A549 (cell line): ENCODE measurements at regions not wholly inside any gene's neighbourhood (a gene's known extent, or its start where the extent isn't known, plus 50 kb on each side); places are given as distances from the start of the nearest gene placed in this dataset.

Source experiments
- ATAC-seq, 2 experiments: fragments of 200-7000 bp in 1 of 2; fragments of >200 bp in 1 of 2; cut with Nextera tagmentation in 1 of 2; cut with Tn5 transposase in 1 of 2; 3 replicates each; pipeline versions ENCODE4 v1.8.0 to v1.9.1; 2018 to 2020; ENCODE audit warnings: mild to moderate bottlenecking in 1 of 2, moderate library complexity in 1 of 2
- CTCF ChIA-PET: fragments of 300-600 bp; sonication (Branson Sonifier 250); formaldehyde crosslinking; extraction: SDS; loops from one replicate; lab custom pipeline; 2021; ENCODE audit warnings: antibody characterized with exemption, inconsistent platforms; lab: Yijun Ruan, JAX
- POLR2A ChIA-PET: fragments of 350-600 bp; formaldehyde crosslinking; extraction: SDS; loops from one replicate; lab custom pipeline; 2021; ENCODE audit warnings: antibody characterized with exemption, inconsistent platforms; lab: Yijun Ruan, JAX
- DNase-seq, 2 experiments: peaks; one replicate each; pipeline versions ENCODE4 v3.0.0 to v3.0.0-alpha.2; 2011 to 2016; ENCODE audit warnings: low read depth in 1 of 2, low spot score in 1 of 2
- FAIRE-seq: peaks from 2 replicates; lab custom pipeline; 2011; peaks lifted over from hg19 to GRCh38; lab: Jason Lieb, UNC
- H3K27ac ChIP-seq, 2 experiments: fragments of >200 bp; sonication (Bioruptor Twin); formaldehyde crosslinking; 3 replicates each; pipeline ENCODE4 v1.5.1; 2016 to 2017
- H3K4me1 ChIP-seq: fragments of >200 bp; sonication (Bioruptor Twin); formaldehyde crosslinking; 3 replicates; pipeline ENCODE4 v1.6.1; 2016
- H3K4me2 ChIP-seq: fragments of >200 bp; sonication (Bioruptor Twin); formaldehyde crosslinking; 3 replicates; pipeline ENCODE4 v1.6.1; 2016
- H3K4me3 ChIP-seq: fragments of >200 bp; sonication (Bioruptor Twin); formaldehyde crosslinking; 3 replicates; pipeline ENCODE4 v1.5.1; 2016
- H3K9me3 ChIP-seq: fragments of >200 bp; sonication (Bioruptor Twin); formaldehyde crosslinking; 3 replicates; pipeline ENCODE4 v1.6.1; 2016
- CEBPB ChIP-seq, 2 experiments: fragments of >200 bp in 1 of 2; sonication (Bioruptor Twin) in 1 of 2; formaldehyde crosslinking in 1 of 2; IDR thresholded peaks; 2 replicates each; pipeline ENCODE4 v1.6.1; 2012 to 2016
- EHMT2 ChIP-seq: fragments of 200-600 bp; sonication (generic); IDR thresholded peaks from 2 replicates; pipeline ENCODE4 v1.6.1; 2016; ENCODE audit warnings: antibody characterized with exemption, low read depth, mild to moderate bottlenecking, moderate library complexity
- ELK1 ChIP-seq: fragments of 150-350 bp; IDR thresholded peaks from 2 replicates; pipeline ENCODE4 v1.6.1; 2014; ENCODE audit warnings: low read depth, mild to moderate bottlenecking, low read length
- ESRRA ChIP-seq: fragments of 150-350 bp; IDR thresholded peaks from 2 replicates; pipeline ENCODE4 v1.6.1; 2014; ENCODE audit warnings: mild to moderate bottlenecking, low read length, borderline replicate concordance
- FOSB ChIP-seq: fragments of 250-450 bp; sonication (Bioruptor Pico); IDR thresholded peaks from 2 replicates; pipeline ENCODE4 v1.5.0; 2020; ENCODE audit warnings: mild to moderate bottlenecking, moderate library complexity
- FOXS1 ChIP-seq: fragments of 250-450 bp; sonication (Bioruptor Pico); IDR thresholded peaks from 2 replicates; pipeline ENCODE4 v1.5.0; 2020; ENCODE audit warnings: mild to moderate bottlenecking, moderate library complexity
- HDAC2 ChIP-seq: fragments of 200-600 bp; sonication (generic); IDR thresholded peaks from 2 replicates; pipeline ENCODE4 v1.6.1; 2016
- HEYL ChIP-seq: fragments of 250-450 bp; sonication (Bioruptor Pico); IDR thresholded peaks from 2 replicates; pipeline ENCODE4 v1.8.0; 2021; ENCODE audit warnings: mild to moderate bottlenecking, moderate library complexity
- HOXA7 ChIP-seq: fragments of 250-450 bp; sonication (Bioruptor Pico); IDR thresholded peaks from 2 replicates; pipeline ENCODE4 v1.5.0; 2020; ENCODE audit warnings: mild to moderate bottlenecking, moderate library complexity
- KDM5A ChIP-seq: fragments of 200-600 bp; sonication (generic); IDR thresholded peaks from 2 replicates; pipeline ENCODE4 v1.6.1; 2016; ENCODE audit warnings: antibody characterized with exemption, mild to moderate bottlenecking
- MAZ ChIP-seq: fragments of 150-350 bp; IDR thresholded peaks from 2 replicates; pipeline ENCODE4 v1.6.1; 2014; ENCODE audit warnings: antibody characterized with exemption, low read depth, low read length, borderline replicate concordance
- NFE2L2 ChIP-seq: fragments of 150-350 bp; conservative IDR thresholded peaks from 2 replicates; pipeline ENCODE4 v1.6.1; 2014; ENCODE audit warnings: low read length
- RAD21 ChIP-seq, 2 experiments: fragments of >200 bp in 1 of 2; sonication (Bioruptor Twin) in 1 of 2; formaldehyde crosslinking in 1 of 2; IDR thresholded peaks in 1 of 2; conservative IDR thresholded peaks in 1 of 2; 2 replicates in 1 of 2; 3 replicates in 1 of 2; pipeline ENCODE4 v1.6.1; 2012 to 2018; ENCODE audit warnings: inconsistent platforms in 1 of 2
- RARB ChIP-seq: fragments of 250-450 bp; sonication (Bioruptor Pico); IDR thresholded peaks from 2 replicates; pipeline ENCODE4 v1.8.0; 2021; ENCODE audit warnings: mild to moderate bottlenecking, moderate library complexity
- RNF2 ChIP-seq: fragments of 200-600 bp; sonication (generic); IDR thresholded peaks from 2 replicates; pipeline ENCODE4 v1.6.1; 2016; ENCODE audit warnings: low read depth, mild to moderate bottlenecking, antibody characterized with exemption, moderate library complexity, borderline replicate concordance
- TFCP2L1 ChIP-seq: fragments of 250-450 bp; sonication (Bioruptor Pico); IDR thresholded peaks from 2 replicates; pipeline ENCODE4 v1.5.0; 2021; ENCODE audit warnings: mild to moderate bottlenecking
- WGBS: methylation state at CpG from one replicate; pipeline ENCODE4 v1.1.6; 2017; ENCODE audit errors: missing lambda C conversion rate; 5-methylcytosine and 5-hydroxymethylcytosine counted together
- TF ChIP-seq, protein P1 (sequence below): fragments of >200 bp; sonication (Bioruptor Twin); formaldehyde crosslinking; IDR thresholded peaks from 3 replicates; pipeline ENCODE4 v1.6.1; 2016
- TF ChIP-seq, protein P2 (sequence below): fragments of 200-600 bp; sonication (generic); IDR thresholded peaks from 2 replicates; pipeline ENCODE4 v1.6.1; 2016; ENCODE audit warnings: antibody characterized with exemption, mild to moderate bottlenecking, moderate library complexity
- TF ChIP-seq, protein P3 (sequence below): fragments of 250-450 bp; sonication (Bioruptor Pico); IDR thresholded peaks from 2 replicates; pipeline ENCODE4 v1.5.0; 2020; ENCODE audit warnings: low read depth, mild to moderate bottlenecking, moderate library complexity

DNA sequence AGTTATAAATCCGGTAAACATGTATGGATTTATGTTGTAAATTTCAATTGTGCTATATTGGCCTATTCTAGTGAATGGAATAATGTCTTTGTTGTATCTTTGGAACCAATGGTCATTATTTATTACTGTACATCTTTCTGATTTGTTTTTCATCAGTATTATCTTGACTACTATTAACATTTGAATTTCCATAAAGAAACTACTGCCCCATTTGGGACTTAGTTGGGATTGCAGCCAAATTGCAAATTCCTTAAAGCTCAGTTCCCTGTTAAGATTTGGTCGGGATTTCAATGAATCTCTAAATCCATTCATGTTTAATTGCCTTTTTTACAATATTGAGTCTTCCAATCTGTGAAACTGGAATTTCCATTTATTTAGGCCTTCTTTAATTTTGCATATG is 822.4 kb upstream of the CADM2 start:
- no peak overlapping the region for H3K4me2 ChIP-seq
- ChIA-PET CTCF (no interaction called here), POLR2A (no interaction called here)
- DNase-seq: peak in 1 of 2 experiments; percentile 2
- no peak for FAIRE-seq
- no peak overlapping the region for H3K27ac ChIP-seq
- H3K9me3 ChIP-seq: no peaks in the 10 kb centered on the region
- H3K4me3 ChIP-seq: no peak overlapping the region
- 13% methylated on average over 2 of the region's 2 CpGs for WGBS
- H3K4me1 ChIP-seq: no peaks in the 10 kb centered on the region
- TF ChIP-seq FOSB (CRISPR knock-in tag) (no peak), RAD21 (conservative IDR thresholded peaks at IDR 0.05 in 1 of 2, IDR thresholded peaks at IDR 0.05 in 1 of 2) (0 out of 5 replicates have a peak, but pooled peaks of 1 of the 2 experiments have one; percentile 10), HOXA7 (CRISPR knock-in tag) (no peak), RNF2 (no peak), KDM5A (no peak)
- TF ChIP-seq, protein P1, sequence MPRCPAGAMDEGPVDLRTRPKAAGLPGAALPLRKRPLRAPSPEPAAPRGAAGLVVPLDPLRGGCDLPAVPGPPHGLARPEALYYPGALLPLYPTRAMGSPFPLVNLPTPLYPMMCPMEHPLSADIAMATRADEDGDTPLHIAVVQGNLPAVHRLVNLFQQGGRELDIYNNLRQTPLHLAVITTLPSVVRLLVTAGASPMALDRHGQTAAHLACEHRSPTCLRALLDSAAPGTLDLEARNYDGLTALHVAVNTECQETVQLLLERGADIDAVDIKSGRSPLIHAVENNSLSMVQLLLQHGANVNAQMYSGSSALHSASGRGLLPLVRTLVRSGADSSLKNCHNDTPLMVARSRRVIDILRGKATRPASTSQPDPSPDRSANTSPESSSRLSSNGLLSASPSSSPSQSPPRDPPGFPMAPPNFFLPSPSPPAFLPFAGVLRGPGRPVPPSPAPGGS: no peak
- ATAC-seq: no peak

- POLR2A ChIA-PET: no interaction called here
- TF ChIP-seq CEBPB (IDR thresholded peaks at IDR 0.05) (no peak), HDAC2 (no peak), TFCP2L1 (no peak), ELK1 (no peak), ESRRA (no peak), EHMT2 (no peak), NFE2L2 (no peak), RARB (no peak)
- TF ChIP-seq, protein P1: no peak
- TF ChIP-seq, protein P2, sequence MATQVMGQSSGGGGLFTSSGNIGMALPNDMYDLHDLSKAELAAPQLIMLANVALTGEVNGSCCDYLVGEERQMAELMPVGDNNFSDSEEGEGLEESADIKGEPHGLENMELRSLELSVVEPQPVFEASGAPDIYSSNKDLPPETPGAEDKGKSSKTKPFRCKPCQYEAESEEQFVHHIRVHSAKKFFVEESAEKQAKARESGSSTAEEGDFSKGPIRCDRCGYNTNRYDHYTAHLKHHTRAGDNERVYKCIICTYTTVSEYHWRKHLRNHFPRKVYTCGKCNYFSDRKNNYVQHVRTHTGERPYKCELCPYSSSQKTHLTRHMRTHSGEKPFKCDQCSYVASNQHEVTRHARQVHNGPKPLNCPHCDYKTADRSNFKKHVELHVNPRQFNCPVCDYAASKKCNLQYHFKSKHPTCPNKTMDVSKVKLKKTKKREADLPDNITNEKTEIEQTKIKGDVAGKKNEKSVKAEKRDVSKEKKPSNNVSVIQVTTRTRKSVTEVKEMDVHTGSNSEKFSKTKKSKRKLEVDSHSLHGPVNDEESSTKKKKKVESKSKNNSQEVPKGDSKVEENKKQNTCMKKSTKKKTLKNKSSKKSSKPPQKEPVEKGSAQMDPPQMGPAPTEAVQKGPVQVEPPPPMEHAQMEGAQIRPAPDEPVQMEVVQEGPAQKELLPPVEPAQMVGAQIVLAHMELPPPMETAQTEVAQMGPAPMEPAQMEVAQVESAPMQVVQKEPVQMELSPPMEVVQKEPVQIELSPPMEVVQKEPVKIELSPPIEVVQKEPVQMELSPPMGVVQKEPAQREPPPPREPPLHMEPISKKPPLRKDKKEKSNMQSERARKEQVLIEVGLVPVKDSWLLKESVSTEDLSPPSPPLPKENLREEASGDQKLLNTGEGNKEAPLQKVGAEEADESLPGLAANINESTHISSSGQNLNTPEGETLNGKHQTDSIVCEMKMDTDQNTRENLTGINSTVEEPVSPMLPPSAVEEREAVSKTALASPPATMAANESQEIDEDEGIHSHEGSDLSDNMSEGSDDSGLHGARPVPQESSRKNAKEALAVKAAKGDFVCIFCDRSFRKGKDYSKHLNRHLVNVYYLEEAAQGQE: no peak
- Histone ChIP-seq H3K4me3 (no peak overlapping the region), H3K4me1 (no peaks in the 10 kb centered on the region), H3K27ac (no peak overlapping the region), H3K4me2 (no peak overlapping the region), H3K9me3 (no peaks in the 10 kb centered on the region)
- FAIRE-seq (no peak), DNase-seq (no peak), ATAC-seq (no peak)
- CTCF ChIA-PET: no interaction called here
- 33% methylated on average over 3 of the region's 3 CpGs for WGBS
Measured at GRCh38 chr3:84140631-84141030, 818.2 kb upstream of the CADM2 start.

- no peak overlapping the region for H3K27ac ChIP-seq
- FAIRE-seq: no peak
- TF ChIP-seq HEYL (CRISPR knock-in tag) (no peak), FOSB (CRISPR knock-in tag) (no peak), MAZ (no peak), RNF2 (no peak), FOXS1 (no peak)
- TF ChIP-seq, protein P3, sequence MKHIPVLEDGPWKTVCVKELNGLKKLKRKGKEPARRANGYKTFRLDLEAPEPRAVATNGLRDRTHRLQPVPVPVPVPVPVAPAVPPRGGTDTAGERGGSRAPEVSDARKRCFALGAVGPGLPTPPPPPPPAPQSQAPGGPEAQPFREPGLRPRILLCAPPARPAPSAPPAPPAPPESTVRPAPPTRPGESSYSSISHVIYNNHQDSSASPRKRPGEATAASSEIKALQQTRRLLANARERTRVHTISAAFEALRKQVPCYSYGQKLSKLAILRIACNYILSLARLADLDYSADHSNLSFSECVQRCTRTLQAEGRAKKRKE (CRISPR knock-in tag): no peak
- TF ChIP-seq, all 56 proteins: peak for 0
- no peaks in the 10 kb centered on the region for H3K9me3 ChIP-seq
- 35% methylated on average over 2 of the region's 2 CpGs for WGBS
- CTCF ChIA-PET: no interaction called here
- POLR2A ChIA-PET: no interaction called here
- no peak overlapping the region for H3K4me2 ChIP-seq
- DNase-seq: no peak
- ATAC-seq: no peak
- no peaks in the 10 kb centered on the region for H3K4me1 ChIP-seq
- no peak overlapping the region for H3K4me3 ChIP-seq
Measured at GRCh38 chr3:84141571-84141970, 817.2 kb upstream of the CADM2 start.
